ENCODE measurements at regions not wholly inside any gene's neighbourhood (a gene's known extent, or its start where the extent isn't known, plus 50 kb on each side); places are given as distances from the start of the nearest gene placed in this dataset.
"Not testable (repeated sequence)": the region's sequence is repeated elsewhere in the genome, so short reads cannot be mapped to it uniquely, and the experiment has no call there.

GRCh38 chr2:236489083-236489482 lies 80.5 kb upstream of the ACKR3 start:
- intact Hi-C loops (cut with micrococcal nuclease); DNase-seq; H3K4me3 Mint-ChIP-seq; H3K4me1 Mint-ChIP-seq; H3K27ac Mint-ChIP-seq; H3K9me3 Mint-ChIP-seq; H3K36me3 Mint-ChIP-seq (ENCODE audit: low read depth): not testable (repeated sequence)
- H3K27me3 Mint-ChIP-seq, result peaks cover 16% of the 10 kb centered on the region

DNA sequence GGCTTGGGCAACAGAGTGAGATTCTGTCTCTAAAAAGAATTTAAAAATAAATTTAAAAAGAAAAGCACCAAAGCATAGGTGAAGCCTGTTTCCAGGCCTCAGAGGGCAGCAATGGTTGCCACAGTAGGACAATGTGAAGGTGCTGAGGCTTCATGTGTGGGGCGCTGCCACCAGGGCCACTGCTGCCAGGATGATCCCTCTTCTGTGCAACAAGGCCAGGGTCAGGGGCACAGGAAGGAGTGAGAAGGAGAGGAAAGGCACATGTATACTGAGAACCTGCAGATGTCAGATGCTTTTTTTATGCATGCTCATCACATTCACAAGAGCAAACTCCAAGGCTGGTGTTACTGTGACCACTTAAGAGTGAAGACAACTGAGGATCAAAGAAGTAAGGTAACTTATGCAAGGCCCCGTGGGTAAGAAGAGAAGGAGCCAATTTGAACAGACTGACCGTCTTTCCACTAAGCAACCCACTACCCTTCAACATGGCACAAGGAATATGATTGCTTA lies 79.7 kb upstream of the ACKR3 start:
- H3K4me1 Mint-ChIP-seq, result no peaks in the 10 kb centered on the region
- no peak for DNase-seq
- no peak overlapping the region for H3K27ac Mint-ChIP-seq
- intact Hi-C loops (cut with micrococcal nuclease), result no loop called here
- H3K36me3 Mint-ChIP-seq (ENCODE audit: low read depth), result no peaks in the 10 kb centered on the region
- no peak overlapping the region for H3K4me3 Mint-ChIP-seq
- H3K27me3 Mint-ChIP-seq, result peaks cover 14% of the 10 kb centered on the region
- no peaks in the 10 kb centered on the region for H3K9me3 Mint-ChIP-seq

DNA sequence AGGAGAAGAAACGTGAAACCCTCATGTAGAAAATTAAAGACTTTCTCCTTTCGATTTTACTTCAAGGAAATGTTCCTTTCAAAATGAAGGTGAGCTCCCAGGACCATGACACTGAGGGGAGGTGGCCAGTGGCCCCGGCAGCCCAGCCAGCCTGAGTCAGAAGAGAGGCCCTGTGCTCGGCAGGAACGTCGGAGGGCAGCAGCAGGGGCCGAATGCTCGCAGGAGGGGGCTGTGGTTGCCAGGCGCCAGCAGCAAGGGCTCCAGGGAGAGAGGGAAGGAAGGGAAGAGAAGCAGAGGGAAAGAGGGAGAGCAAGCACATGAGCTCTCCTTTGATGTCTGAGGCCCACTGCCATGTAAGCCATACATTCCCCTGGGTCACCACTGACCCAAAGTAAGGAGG lies 73.3 kb upstream of the ACKR3 start:
- Mint-ChIP-seq H3K4me1 (no peaks in the 10 kb centered on the region), H3K27ac (no peak overlapping the region), H3K27me3 (peaks cover 12% of the 10 kb centered on the region), H3K36me3 (ENCODE audit: low read depth) (no peaks in the 10 kb centered on the region), H3K9me3 (no peaks in the 10 kb centered on the region), H3K4me3 (no peak overlapping the region)
- DNase-seq, result peak; percentile 25
- intact Hi-C loops (cut with micrococcal nuclease), result no loop called here

GRCh38 chr2:236498369-236498768 lies 71.3 kb upstream of the ACKR3 start:
- no peak overlapping the region for H3K4me3 Mint-ChIP-seq
- intact Hi-C loops (cut with micrococcal nuclease), result no loop called here
- no peaks in the 10 kb centered on the region for H3K4me1 Mint-ChIP-seq
- no peak overlapping the region for H3K27ac Mint-ChIP-seq
- peak; percentile 37 for DNase-seq
- H3K9me3 Mint-ChIP-seq, result no peaks in the 10 kb centered on the region
- H3K27me3 Mint-ChIP-seq, result peaks cover 13% of the 10 kb centered on the region
- no peaks in the 10 kb centered on the region for H3K36me3 Mint-ChIP-seq (ENCODE audit: low read depth)

DNA sequence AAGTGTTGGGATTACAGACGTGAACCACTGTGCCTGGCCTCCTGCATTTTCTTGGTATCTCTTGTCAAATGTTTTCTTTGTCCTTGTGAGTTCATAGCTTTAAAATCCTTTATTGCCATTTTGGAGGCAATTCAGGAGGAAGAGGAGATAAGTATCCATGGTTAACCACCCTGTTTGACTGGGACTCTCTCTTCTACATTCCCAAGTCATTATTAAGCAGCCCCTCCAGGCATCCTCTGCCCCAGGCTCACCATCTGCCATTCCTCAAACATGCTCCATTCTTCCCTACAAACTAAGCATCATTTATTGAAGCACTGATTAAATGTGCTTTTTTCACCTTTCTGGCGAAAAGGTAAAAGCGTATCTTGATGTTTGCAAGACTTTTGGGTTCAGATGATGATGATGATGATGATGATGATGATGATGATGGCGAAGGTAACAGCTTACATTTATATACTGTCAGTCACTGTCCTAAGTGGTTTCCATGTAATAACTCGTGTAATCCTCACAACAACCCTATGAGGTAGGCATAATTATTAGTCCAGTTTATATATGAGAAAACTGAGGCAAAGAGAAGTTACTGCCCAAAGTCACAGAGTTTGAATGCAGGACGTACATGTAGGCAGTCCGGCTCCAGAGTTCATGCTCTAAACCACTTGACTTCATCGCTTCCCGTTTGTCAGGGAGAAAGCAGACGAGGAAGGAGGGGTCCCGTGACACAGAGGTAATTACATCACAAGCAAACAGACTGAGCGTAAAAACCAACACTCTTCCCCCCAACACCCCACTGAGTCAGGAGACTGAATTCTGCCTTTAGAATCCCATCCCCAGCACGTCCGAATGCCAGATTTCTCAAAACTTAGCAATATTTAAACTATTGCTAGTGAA lies 69.7 kb upstream of the ACKR3 start:
- intact Hi-C loops (cut with micrococcal nuclease), result no loop called here
- DNase-seq, result peak; percentile 49
- peaks cover 19% of the 10 kb centered on the region for H3K27me3 Mint-ChIP-seq
- no peaks in the 10 kb centered on the region for H3K36me3 Mint-ChIP-seq (ENCODE audit: low read depth)
- no peak overlapping the region for H3K4me3 Mint-ChIP-seq
- no peak overlapping the region for H3K27ac Mint-ChIP-seq
- no peaks in the 10 kb centered on the region for H3K4me1 Mint-ChIP-seq
- H3K9me3 Mint-ChIP-seq, result no peaks in the 10 kb centered on the region

DNA sequence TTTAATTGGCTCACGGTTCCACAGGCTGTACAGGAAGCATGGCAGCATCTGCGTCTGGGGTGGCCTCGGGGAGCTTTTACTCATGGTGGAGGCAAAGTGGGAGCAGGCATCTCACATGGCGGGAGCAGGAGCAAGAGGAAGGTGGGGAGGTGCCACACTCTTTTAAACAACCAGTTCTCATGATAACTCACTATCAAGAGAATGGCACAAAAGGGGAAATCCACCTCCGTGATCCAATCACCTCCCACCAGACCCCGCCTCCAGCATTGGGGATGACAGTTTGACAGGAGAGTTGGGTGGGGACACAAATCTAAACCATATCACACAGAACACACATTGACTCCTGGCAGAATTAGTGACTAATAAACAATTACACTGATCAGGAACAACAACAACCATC lies 68.6 kb upstream of the ACKR3 start:
- Mint-ChIP-seq H3K27me3 (peaks cover 29% of the 10 kb centered on the region), H3K4me3 (no peak overlapping the region), H3K27ac (no peak overlapping the region), H3K36me3 (ENCODE audit: low read depth) (no peaks in the 10 kb centered on the region), H3K4me1 (no peaks in the 10 kb centered on the region), H3K9me3 (peaks cover 6% of the 10 kb centered on the region)
- intact Hi-C loops (cut with micrococcal nuclease), result no loop called here
- DNase-seq, result peak; percentile 44

DNA sequence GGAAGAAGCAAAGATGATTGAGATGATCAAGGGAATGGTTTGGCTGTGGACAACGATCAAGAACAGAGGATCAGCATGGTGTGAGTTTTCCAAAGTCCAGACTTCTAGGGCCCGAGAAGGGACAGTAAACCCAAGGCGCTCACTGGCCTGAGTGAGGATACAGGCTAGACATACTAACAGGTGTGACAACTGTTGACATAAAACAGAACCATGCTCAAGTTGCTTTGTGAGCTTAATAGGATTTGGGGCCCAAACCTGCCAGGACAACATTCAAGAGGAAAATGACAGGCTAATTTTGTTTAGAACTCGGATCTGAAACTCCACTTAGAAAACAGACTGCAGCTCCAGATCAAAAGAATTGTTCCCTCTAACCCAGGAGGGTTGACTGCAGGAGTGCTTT lies 68.1 kb upstream of the ACKR3 start:
- H3K27ac Mint-ChIP-seq, result no peak overlapping the region
- H3K36me3 Mint-ChIP-seq (ENCODE audit: low read depth), result no peaks in the 10 kb centered on the region
- no peaks in the 10 kb centered on the region for H3K4me1 Mint-ChIP-seq
- peaks cover 6% of the 10 kb centered on the region for H3K9me3 Mint-ChIP-seq
- no peak overlapping the region for H3K4me3 Mint-ChIP-seq
- no peak for DNase-seq
- H3K27me3 Mint-ChIP-seq, result peaks cover 34% of the 10 kb centered on the region
- intact Hi-C loops (cut with micrococcal nuclease), result no loop called here

GRCh38 chr2:236503100-236503499 lies 66.5 kb upstream of the ACKR3 start:
- Mint-ChIP-seq H3K4me3 (no peak overlapping the region), H3K4me1 (no peaks in the 10 kb centered on the region), H3K27me3 (peaks cover 46% of the 10 kb centered on the region), H3K9me3 (peaks cover 6% of the 10 kb centered on the region), H3K36me3 (ENCODE audit: low read depth) (no peaks in the 10 kb centered on the region), H3K27ac (no peak overlapping the region)
- DNase-seq, result peak; percentile 56
- intact Hi-C loops (cut with micrococcal nuclease), result no loop called here

GRCh38 chr2:236503583-236503982 lies 66.0 kb upstream of the ACKR3 start:
- Mint-ChIP-seq H3K9me3 (peaks cover 6% of the 10 kb centered on the region), H3K4me3 (no peak overlapping the region), H3K27ac (no peak overlapping the region), H3K4me1 (no peaks in the 10 kb centered on the region), H3K27me3 (peaks cover 51% of the 10 kb centered on the region), H3K36me3 (ENCODE audit: low read depth) (no peaks in the 10 kb centered on the region)
- intact Hi-C loops (cut with micrococcal nuclease), result no loop called here
- peak; percentile 43 for DNase-seq

DNA sequence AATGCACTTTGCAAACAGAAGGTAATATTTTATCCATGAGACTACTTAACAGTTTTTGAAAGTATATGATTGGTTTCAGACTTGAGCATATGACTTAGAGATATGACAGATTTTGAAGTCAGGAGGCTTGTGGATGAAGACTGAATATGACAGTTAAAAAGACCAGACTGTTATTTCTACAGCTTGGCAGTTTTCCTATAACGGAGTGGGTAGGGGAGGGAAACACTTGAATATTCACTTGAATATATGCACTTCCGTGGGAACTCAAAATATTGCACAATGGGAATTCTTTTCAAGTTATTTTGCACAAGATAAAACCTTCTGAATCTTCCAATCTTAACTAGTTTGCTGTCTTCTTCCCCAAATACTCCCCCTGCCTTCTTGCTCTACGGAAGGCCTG lies 64.6 kb upstream of the ACKR3 start:
- Mint-ChIP-seq H3K9me3 (peaks cover 6% of the 10 kb centered on the region), H3K4me1 (peaks cover under 1% of the 10 kb centered on the region), H3K27me3 (peaks cover 64% of the 10 kb centered on the region), H3K36me3 (ENCODE audit: low read depth) (no peaks in the 10 kb centered on the region), H3K27ac (no peak overlapping the region), H3K4me3 (no peak overlapping the region)
- DNase-seq, result peak; percentile 21
- intact Hi-C loops (cut with micrococcal nuclease), result no loop called here

DNA sequence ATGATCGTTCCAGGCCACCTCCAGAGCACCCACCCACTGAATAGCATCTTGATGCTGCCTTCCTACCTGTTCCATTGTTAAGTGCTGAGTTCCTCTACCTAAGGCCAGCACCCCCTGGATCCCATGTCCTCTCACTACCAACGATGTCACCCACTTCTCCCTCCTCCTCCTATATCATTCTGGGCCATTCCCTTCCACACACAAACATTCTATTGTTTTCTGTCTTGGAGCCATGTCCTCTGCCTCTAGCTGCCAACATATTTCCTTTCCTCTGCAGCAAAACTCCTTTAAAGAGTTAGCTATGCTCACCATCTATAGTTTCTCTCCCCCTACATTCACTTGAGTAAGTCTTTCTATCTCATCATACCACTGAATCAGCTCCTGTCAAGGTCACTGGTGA lies 64.0 kb upstream of the ACKR3 start:
- H3K36me3 Mint-ChIP-seq (ENCODE audit: low read depth), result no peaks in the 10 kb centered on the region
- DNase-seq, result peak; percentile 35
- no peak overlapping the region for H3K27ac Mint-ChIP-seq
- peaks cover 6% of the 10 kb centered on the region for H3K9me3 Mint-ChIP-seq
- H3K4me3 Mint-ChIP-seq, result no peak overlapping the region
- intact Hi-C loops (cut with micrococcal nuclease), result no loop called here
- peaks cover 2% of the 10 kb centered on the region for H3K4me1 Mint-ChIP-seq
- peaks cover 64% of the 10 kb centered on the region for H3K27me3 Mint-ChIP-seq

GRCh38 chr2:236507393-236508085 lies 62.1 kb upstream of the ACKR3 start:
- Mint-ChIP-seq H3K9me3 (peaks cover 6% of the 10 kb centered on the region), H3K4me3 (peak overlapping the region; percentile 51), H3K4me1 (peaks cover 2% of the 10 kb centered on the region), H3K27ac (no peak overlapping the region), H3K36me3 (ENCODE audit: low read depth) (no peaks in the 10 kb centered on the region), H3K27me3 (peaks cover 62% of the 10 kb centered on the region)
- intact Hi-C loops (cut with micrococcal nuclease), result no loop called here
- DNase-seq, result peak; percentile 83

DNA sequence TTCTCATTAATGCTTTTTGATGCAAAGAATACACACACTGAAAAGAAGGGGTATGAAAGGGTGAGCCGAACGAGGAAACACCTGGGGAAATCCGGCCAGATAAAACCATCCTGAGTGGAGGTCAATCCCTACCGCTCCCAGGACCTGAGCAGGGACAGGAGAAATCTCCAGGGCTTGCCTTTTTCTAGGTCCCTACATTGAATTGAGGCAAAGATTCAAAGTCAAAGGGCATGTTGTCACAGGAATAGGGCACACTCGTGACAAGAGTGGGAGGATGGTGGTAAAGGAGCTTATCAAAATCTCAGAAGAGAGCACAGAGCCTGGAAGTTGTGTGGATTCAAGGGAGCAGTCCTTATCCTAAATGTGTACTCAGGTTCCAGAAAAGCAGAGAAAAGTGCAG lies 61.2 kb upstream of the ACKR3 start:
- intact Hi-C loops (cut with micrococcal nuclease), result no loop called here

DNA sequence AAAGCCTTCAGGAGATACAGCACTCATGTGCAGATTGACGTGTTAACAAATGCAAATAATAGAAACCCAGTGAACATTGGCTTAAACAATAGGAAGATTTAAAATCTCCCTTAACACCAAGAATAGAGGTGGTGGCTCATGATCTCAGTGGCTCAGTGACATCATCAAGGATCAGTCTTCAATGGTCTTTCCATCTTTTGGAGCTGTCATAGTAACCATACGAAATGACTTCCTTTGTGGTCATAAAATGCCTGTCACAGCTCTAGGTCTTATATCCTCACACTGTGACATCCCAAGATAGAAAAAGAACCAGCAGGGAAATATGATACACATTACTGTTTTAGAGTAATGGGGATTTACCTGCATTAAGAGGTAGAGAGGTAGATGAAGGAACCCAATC lies 59.6 kb upstream of the ACKR3 start:
- Mint-ChIP-seq H3K4me1 (peaks cover 2% of the 10 kb centered on the region), H3K27ac (no peak overlapping the region), H3K9me3 (peaks cover 6% of the 10 kb centered on the region), H3K36me3 (ENCODE audit: low read depth) (no peaks in the 10 kb centered on the region), H3K4me3 (no peak overlapping the region), H3K27me3 (peaks cover 54% of the 10 kb centered on the region)
- intact Hi-C loops (cut with micrococcal nuclease), result loop anchor here (5.0 kb wide), 2 partner anchors 158 to 562 kb away; no protein-coding TSS in a partner anchor
- DNase-seq, result no peak

More for the DNA sequence above, 61.2 kb upstream of the ACKR3 start:
- Mint-ChIP-seq H3K9me3 (peaks cover 6% of the 10 kb centered on the region), H3K27ac (no peak overlapping the region), H3K27me3 (peaks cover 62% of the 10 kb centered on the region), H3K4me1 (peaks cover 2% of the 10 kb centered on the region), H3K4me3 (no peak overlapping the region), H3K36me3 (ENCODE audit: low read depth) (no peaks in the 10 kb centered on the region)
- DNase-seq, result no peak
